SH-SY5Y (cell line): ENCODE measurements at regions not wholly inside any gene's neighbourhood (a gene's known extent, or its start where the extent isn't known, plus 50 kb on each side); places are given as distances from the start of the nearest gene placed in this dataset.

Experiments
- GATA2 ChIP-seq: IDR thresholded peaks from 2 replicates; pipeline ENCODE4 v1.6.1; 2011; ENCODE audit warnings: mild to moderate bottlenecking, low read depth, low read length
- GATA3 ChIP-seq: IDR thresholded peaks from 2 replicates; pipeline ENCODE4 v1.6.1; 2011; ENCODE audit warnings: low read depth, mild to moderate bottlenecking, low read length, moderate library complexity

- TF ChIP-seq GATA3 (no peak), GATA2 (no peak)
These were observed 453.4 kb upstream of the ROBO2 start for GRCh38 chr3:76586471-76586870.
